ENCODE measurements at regions not wholly inside any gene's neighbourhood (a gene's known extent, or its start where the extent isn't known, plus 50 kb on each side); places are given as distances from the start of the nearest gene placed in this dataset.
"Not testable (repeated sequence)": the region's sequence is repeated elsewhere in the genome, so short reads cannot be mapped to it uniquely, and the experiment has no call there.

GRCh38 chr15:53022788-53023187 lies 232.7 kb upstream of the ONECUT1 start:
- Histone ChIP-seq H3K27ac (no peak overlapping the region), H3K27me3 (no peaks in the 10 kb centered on the region), H3K4me3 (no peak overlapping the region), H3K9me3 (no peaks in the 10 kb centered on the region), H3K4me1 (no peaks in the 10 kb centered on the region), H3K36me3 (no peaks in the 10 kb centered on the region)
- intact Hi-C loops (cut with DNase I): no loop called here
- TF ChIP-seq, protein P1, sequence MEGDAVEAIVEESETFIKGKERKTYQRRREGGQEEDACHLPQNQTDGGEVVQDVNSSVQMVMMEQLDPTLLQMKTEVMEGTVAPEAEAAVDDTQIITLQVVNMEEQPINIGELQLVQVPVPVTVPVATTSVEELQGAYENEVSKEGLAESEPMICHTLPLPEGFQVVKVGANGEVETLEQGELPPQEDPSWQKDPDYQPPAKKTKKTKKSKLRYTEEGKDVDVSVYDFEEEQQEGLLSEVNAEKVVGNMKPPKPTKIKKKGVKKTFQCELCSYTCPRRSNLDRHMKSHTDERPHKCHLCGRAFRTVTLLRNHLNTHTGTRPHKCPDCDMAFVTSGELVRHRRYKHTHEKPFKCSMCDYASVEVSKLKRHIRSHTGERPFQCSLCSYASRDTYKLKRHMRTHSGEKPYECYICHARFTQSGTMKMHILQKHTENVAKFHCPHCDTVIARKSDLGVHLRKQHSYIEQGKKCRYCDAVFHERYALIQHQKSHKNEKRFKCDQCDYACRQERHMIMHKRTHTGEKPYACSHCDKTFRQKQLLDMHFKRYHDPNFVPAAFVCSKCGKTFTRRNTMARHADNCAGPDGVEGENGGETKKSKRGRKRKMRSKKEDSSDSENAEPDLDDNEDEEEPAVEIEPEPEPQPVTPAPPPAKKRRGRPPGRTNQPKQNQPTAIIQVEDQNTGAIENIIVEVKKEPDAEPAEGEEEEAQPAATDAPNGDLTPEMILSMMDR (IDR thresholded peaks at IDR 0.05): no peak
- DNase-seq (ENCODE audit: low spot score in 2 of 2): no peak

- H3K36me3 ChIP-seq: no peaks in the 10 kb centered on the region
- H3K4me3 ChIP-seq: no peak overlapping the region
- DNase-seq (ENCODE audit: low spot score in 2 of 2): no peak
- no peaks in the 10 kb centered on the region for H3K4me1 ChIP-seq
- intact Hi-C loops (cut with DNase I): loop anchor here (10.0 kb wide), 1 partner anchor 51 kb away; no protein-coding TSS in a partner anchor
- TF ChIP-seq, protein P1 (IDR thresholded peaks at IDR 0.05): no peak
- no peaks in the 10 kb centered on the region for H3K9me3 ChIP-seq
- H3K27me3 ChIP-seq: no peaks in the 10 kb centered on the region
- no peak overlapping the region for H3K27ac ChIP-seq
These were observed 223.2 kb upstream of the ONECUT1 start for GRCh38 chr15:53013329-53013728.

GRCh38 chr15:53011779-53012178 lies 221.6 kb upstream of the ONECUT1 start:
- H3K4me3 ChIP-seq; H3K36me3 ChIP-seq; DNase-seq (ENCODE audit: low spot score in 2 of 2); H3K4me1 ChIP-seq; H3K27me3 ChIP-seq; H3K9me3 ChIP-seq; H3K27ac ChIP-seq: not testable (repeated sequence)
- intact Hi-C loops (cut with DNase I): loop anchor here (10.0 kb wide), 1 partner anchor 53 kb away; no protein-coding TSS in a partner anchor

GRCh38 chr15:53009093-53009492 lies 219.0 kb upstream of the ONECUT1 start:
- DNase-seq (ENCODE audit: low spot score in 2 of 2): no peak
- Histone ChIP-seq H3K36me3 (no peaks in the 10 kb centered on the region), H3K9me3 (no peaks in the 10 kb centered on the region), H3K27ac (no peak overlapping the region), H3K4me3 (no peak overlapping the region), H3K27me3 (no peaks in the 10 kb centered on the region), H3K4me1 (no peaks in the 10 kb centered on the region)
- TF ChIP-seq, protein P1 (IDR thresholded peaks at IDR 0.05): no peak
- intact Hi-C loops (cut with DNase I): no loop called here

DNA sequence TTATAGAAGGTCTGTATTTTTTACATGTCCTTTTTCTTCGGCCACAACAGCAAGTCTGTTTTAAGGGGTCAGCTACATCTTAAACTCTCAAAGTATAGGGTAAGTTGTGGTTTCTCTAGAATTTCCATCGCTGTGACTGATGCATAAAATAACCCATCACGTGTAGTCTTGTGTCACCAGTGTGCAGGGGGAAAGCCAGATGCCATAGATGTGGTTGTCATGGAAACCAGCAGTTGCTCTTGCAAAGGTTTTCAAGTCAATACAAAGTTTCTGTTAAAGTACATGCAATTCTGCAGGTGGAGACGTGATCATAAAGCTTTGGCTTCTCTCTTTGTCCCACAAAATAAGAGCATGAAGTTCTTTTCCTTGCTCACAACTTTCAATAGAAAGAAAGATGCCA lies 210.3 kb upstream of the ONECUT1 start:
- H3K27me3 ChIP-seq: no peaks in the 10 kb centered on the region
- no peaks in the 10 kb centered on the region for H3K9me3 ChIP-seq
- intact Hi-C loops (cut with DNase I): no loop called here
- H3K4me1 ChIP-seq: no peaks in the 10 kb centered on the region
- TF ChIP-seq, protein P1 (IDR thresholded peaks at IDR 0.05): no peak
- no peak for DNase-seq (ENCODE audit: low spot score in 2 of 2)
- H3K27ac ChIP-seq: no peak overlapping the region
- no peak overlapping the region for H3K4me3 ChIP-seq
- H3K36me3 ChIP-seq: no peaks in the 10 kb centered on the region

- Histone ChIP-seq H3K27me3 (no peaks in the 10 kb centered on the region), H3K27ac (no peak overlapping the region), H3K36me3 (no peaks in the 10 kb centered on the region), H3K9me3 (no peaks in the 10 kb centered on the region), H3K4me3 (no peak overlapping the region), H3K4me1 (no peaks in the 10 kb centered on the region)
- TF ChIP-seq, protein P1 (IDR thresholded peaks at IDR 0.05): no peak
- intact Hi-C loops (cut with DNase I): no loop called here
- no peak for DNase-seq (ENCODE audit: low spot score in 2 of 2)
These were observed 207.0 kb upstream of the ONECUT1 start for GRCh38 chr15:52997123-52997522.
